Neuronal stem cell (in vitro differentiated cells): ENCODE measurements at regions not wholly inside any gene's neighbourhood (a gene's known extent, or its start where the extent isn't known, plus 50 kb on each side); places are given as distances from the start of the nearest gene placed in this dataset.

ENCODE experiments used
- DNase-seq: peaks from one replicate; pipeline ENCODE4 v3.0.0-alpha.2; 2013; ENCODE audit warnings: low spot score
- H2AFZ ChIP-seq: one replicate; pipeline ENCODE4 v1.6.1; 2013; ENCODE audit warnings: mild to moderate bottlenecking, low read length, inconsistent platforms
- H2AK5ac ChIP-seq: 2 replicates; pipeline ENCODE4 v1.6.1; 2013; ENCODE audit warnings: low read depth, mild to moderate bottlenecking, inconsistent platforms, low read length, moderate library complexity, mixed read lengths
- H2BK120ac ChIP-seq: 2 replicates; pipeline ENCODE4 v1.6.1; 2013; ENCODE audit warnings: low read depth, mild to moderate bottlenecking, inconsistent platforms, low read length, moderate library complexity, mixed read lengths
- H2BK12ac ChIP-seq: one replicate; pipeline ENCODE4 v1.6.1; 2013; ENCODE audit warnings: low read length, inconsistent platforms
- H2BK15ac ChIP-seq: 2 replicates; pipeline ENCODE4 v1.6.1; 2013; ENCODE audit warnings: mild to moderate bottlenecking, low read length, inconsistent platforms, mixed read lengths
- H2BK5ac ChIP-seq: one replicate; pipeline ENCODE4 v1.6.1; 2013; ENCODE audit warnings: inconsistent platforms, mild to moderate bottlenecking, low read length, moderate library complexity
- H3K14ac ChIP-seq: one replicate; pipeline ENCODE4 v1.6.1; 2013; ENCODE audit warnings: low read length, inconsistent platforms
- H3K18ac ChIP-seq: 2 replicates; pipeline ENCODE4 v1.6.1; 2013; ENCODE audit warnings: low read length, inconsistent platforms
- H3K23ac ChIP-seq: 2 replicates; pipeline ENCODE4 v1.6.1; 2013; ENCODE audit warnings: low read depth, mild to moderate bottlenecking, mixed read lengths, low read length, inconsistent platforms; ENCODE audit not compliant: poor library complexity
- H3K27ac ChIP-seq: replicated peaks from 3 replicates; pipeline ENCODE4 v1.5.1; 2013; ENCODE audit warnings: low read length, inconsistent platforms
- H3K27me3 ChIP-seq, 3 experiments: 2 replicates each; pipeline ENCODE4 v1.6.1; 2013; ENCODE audit warnings: low read length in 3 of 3, mild to moderate bottlenecking in 2 of 3, inconsistent platforms in 1 of 3, low read depth in 1 of 3, mixed read lengths in 1 of 3, moderate library complexity in 1 of 3; ENCODE audit not compliant: control insufficient read depth in 3 of 3, insufficient read depth in 3 of 3
- H3K36me3 ChIP-seq, 2 donors: replicated peaks in 1 of 2; 2 replicates each; pipeline ENCODE4 v1.6.1; 2013; ENCODE audit warnings: low read length in 2 of 2; ENCODE audit not compliant: control insufficient read depth in 2 of 2, insufficient read depth in 2 of 2
- H3K4ac ChIP-seq: 2 replicates; pipeline ENCODE4 v1.6.1; 2013; ENCODE audit warnings: inconsistent platforms, mild to moderate bottlenecking, low read length, moderate library complexity
- H3K4me1 ChIP-seq, 2 donors: 1 replicate in 1 of 2; 2 replicates in 1 of 2; pipeline ENCODE4 v1.6.1; 2013; ENCODE audit warnings: low read length in 2 of 2, low read depth in 1 of 2; ENCODE audit not compliant: control insufficient read depth in 2 of 2, insufficient read depth in 1 of 2
- H3K4me2 ChIP-seq: one replicate; pipeline ENCODE4 v1.6.1; 2013; ENCODE audit warnings: mild to moderate bottlenecking, low read length, inconsistent platforms; ENCODE audit not compliant: insufficient read depth, poor library complexity, severe bottlenecking
- H3K4me3 ChIP-seq, 2 donors: 2 replicates each; pipeline ENCODE4 v1.5.1; 2013; ENCODE audit warnings: low read length in 2 of 2, mild to moderate bottlenecking in 2 of 2, inconsistent platforms in 1 of 2, moderate library complexity in 1 of 2
- H3K79me1 ChIP-seq: one replicate; pipeline ENCODE4 v1.6.1; 2013; ENCODE audit warnings: low read depth, mild to moderate bottlenecking, inconsistent platforms, low read length, moderate library complexity
- H3K9ac ChIP-seq: one replicate; pipeline ENCODE4 v1.6.1; 2013; ENCODE audit warnings: mild to moderate bottlenecking, low read depth, low read length, inconsistent platforms; ENCODE audit not compliant: poor library complexity
- H3K9me3 ChIP-seq, 2 donors: replicated peaks in 1 of 2; 2 replicates each; pipeline versions ENCODE3 to v1.6.1; 2013; ENCODE audit warnings: low read length in 2 of 2, mild to moderate bottlenecking in 2 of 2, inconsistent platforms in 1 of 2, low read depth in 1 of 2, mixed read lengths in 1 of 2, moderate library complexity in 1 of 2; ENCODE audit not compliant: control insufficient read depth in 2 of 2, insufficient read depth in 1 of 2
- H4K8ac ChIP-seq: one replicate; pipeline ENCODE4 v1.6.1; 2013; ENCODE audit warnings: low read depth, mild to moderate bottlenecking, inconsistent platforms, low read length, moderate library complexity
- H4K91ac ChIP-seq: one replicate; pipeline ENCODE4 v1.6.1; 2013; ENCODE audit warnings: low read length, low read depth, mild to moderate bottlenecking, inconsistent platforms; ENCODE audit not compliant: poor library complexity
- WGBS, 2 donors: extraction: QIAGEN DNeasy Blood & Tissue Kit; methylation state at CpG; one replicate each; pipeline ENCODE4 v1.1.7; 2013; ENCODE audit warnings: missing lambda C conversion rate in 2 of 2, mixed read lengths in 1 of 2; ENCODE audit not compliant: insufficient read length in 2 of 2, insufficient replicate concordance in 1 of 2; ENCODE audit errors: extremely low coverage in 2 of 2; 5-methylcytosine and 5-hydroxymethylcytosine counted together

DNA sequence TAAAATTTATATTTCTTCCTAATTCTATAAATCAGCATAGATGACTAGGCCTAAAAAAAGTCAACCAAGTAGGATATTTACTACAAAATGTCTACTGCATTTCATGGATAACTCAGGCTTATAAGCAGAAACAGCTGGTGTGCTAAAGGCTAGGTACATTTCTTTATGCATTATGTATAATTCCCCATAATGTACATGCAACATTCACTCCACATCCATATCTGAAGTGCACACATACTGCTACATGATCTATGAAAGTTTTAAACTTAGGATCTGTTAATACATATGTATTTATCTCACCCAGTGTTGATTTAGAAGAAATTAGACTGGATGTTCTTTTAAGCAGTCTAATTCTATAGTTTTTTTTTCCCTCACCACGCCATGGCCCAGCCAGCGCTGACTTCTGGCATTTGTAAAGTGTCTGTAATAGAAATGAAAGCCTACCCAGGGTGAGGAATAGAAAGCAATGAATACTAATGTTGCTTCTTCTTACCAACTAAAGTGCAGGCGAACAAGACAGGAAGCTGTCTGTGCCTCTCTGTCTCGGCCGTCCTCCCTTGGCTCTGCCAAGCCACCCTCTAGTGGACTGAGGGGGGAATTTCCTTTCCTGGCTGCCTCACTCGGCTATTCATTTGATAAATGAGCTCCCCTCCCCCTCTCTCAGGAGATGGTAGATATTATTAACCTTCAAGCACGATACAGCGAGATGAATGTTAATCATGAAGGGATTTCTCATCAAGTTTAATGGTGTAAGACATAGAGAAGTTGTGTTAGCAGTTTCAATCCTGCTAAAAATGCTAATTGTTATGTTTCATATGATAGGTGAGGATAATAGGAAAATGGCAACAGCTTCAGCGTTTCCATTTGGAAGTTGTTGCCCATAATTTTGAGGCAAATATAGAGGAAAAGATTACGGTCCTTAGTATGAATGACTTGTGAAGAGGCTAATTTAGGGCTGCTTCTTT is 384.5 kb downstream of the MTX2 start:
- Histone ChIP-seq H2BK15ac (no peak overlapping the region), H3K18ac (no peak overlapping the region), H3K9ac (no peak overlapping the region), H3K27ac (no peak overlapping the region), H4K8ac (no peak overlapping the region), H2AK5ac (no peak overlapping the region), H3K23ac (no peak overlapping the region), H3K4ac (no peak overlapping the region), H2BK5ac (no peak overlapping the region), H2BK12ac (no peak overlapping the region), H3K4me1 (no peaks in the 10 kb centered on the region), H2BK120ac (no peak overlapping the region), H3K4me3 (no peak overlapping the region), H3K14ac (no peak overlapping the region), H3K79me1 (no peaks in the 10 kb centered on the region), H3K36me3 (no peaks in the 10 kb centered on the region), H3K4me2 (no peak overlapping the region), H3K9me3 (no peaks in the 10 kb centered on the region), H4K91ac (no peak overlapping the region), H3K27me3 (peaks cover 0 to 17% (median 0%) of the 10 kb centered on the region in 3 experiments), H2AFZ (peak overlapping the region; percentile 61)
- DNase-seq, result peak; percentile 37
- no CpG with 5 or more reads among the region's 10 CpGs for WGBS, 2 donors

DNA sequence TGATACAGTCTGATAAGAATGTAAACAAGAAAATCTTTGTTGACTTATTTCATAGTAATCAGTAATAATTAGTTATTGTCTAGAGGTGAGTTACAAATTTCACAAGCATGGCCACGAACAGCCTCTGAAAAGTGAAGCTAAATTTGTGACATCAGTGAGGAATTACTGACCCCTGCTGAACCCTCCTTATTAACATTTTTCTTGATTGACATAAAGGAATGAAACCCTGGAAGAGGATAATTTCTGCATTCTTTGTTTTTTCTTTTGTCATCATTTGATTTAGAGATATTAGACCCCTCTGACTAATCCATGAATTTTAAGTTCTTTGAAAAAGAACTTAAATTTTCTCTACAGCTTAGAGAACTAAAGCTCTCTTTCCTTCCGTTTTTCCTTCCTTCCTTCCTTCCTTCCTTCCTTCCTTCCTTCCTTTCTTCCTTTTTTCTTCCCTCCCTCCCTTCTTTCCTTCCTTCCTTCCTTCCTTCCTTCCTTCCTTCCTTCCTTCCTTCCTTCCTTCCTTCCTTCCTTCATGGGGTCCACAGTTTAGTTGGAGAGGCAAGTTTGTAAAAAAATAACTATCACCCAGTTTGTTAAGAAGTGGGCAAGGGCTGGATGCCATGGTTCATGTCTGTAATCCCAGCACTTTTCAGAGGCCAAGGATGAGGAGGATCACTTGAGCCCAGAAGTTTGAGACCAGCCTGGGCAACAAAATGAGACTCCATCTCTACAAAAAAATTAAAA is 387.0 kb downstream of the MTX2 start:
- no peak overlapping the region for H4K8ac ChIP-seq
- H3K4me3 ChIP-seq, result no peak overlapping the region
- no peaks in the 10 kb centered on the region for H3K9me3 ChIP-seq
- no peak overlapping the region for H2BK12ac ChIP-seq
- H2BK15ac ChIP-seq, result no peak overlapping the region
- no peak overlapping the region for H2AFZ ChIP-seq
- no peak overlapping the region for H2AK5ac ChIP-seq
- no CpG with 5 or more reads among the region's 2 CpGs for WGBS, 2 donors
- no peak overlapping the region for H4K91ac ChIP-seq
- H3K14ac ChIP-seq, result no peak overlapping the region
- no peak for DNase-seq
- no peaks in the 10 kb centered on the region for H3K79me1 ChIP-seq
- no peak overlapping the region for H2BK120ac ChIP-seq
- H3K18ac ChIP-seq, result no peak overlapping the region
- H2BK5ac ChIP-seq, result no peak overlapping the region
- H3K4ac ChIP-seq, result no peak overlapping the region
- H3K27me3 ChIP-seq, result peaks cover 0 to 3% (median 0%) of the 10 kb centered on the region in 3 experiments
- H3K27ac ChIP-seq, result no peak overlapping the region
- no peak overlapping the region for H3K9ac ChIP-seq
- H3K4me2 ChIP-seq, result no peak overlapping the region
- H3K4me1 ChIP-seq, result no peaks in the 10 kb centered on the region
- no peaks in the 10 kb centered on the region for H3K36me3 ChIP-seq
- no peak overlapping the region for H3K23ac ChIP-seq

DNA sequence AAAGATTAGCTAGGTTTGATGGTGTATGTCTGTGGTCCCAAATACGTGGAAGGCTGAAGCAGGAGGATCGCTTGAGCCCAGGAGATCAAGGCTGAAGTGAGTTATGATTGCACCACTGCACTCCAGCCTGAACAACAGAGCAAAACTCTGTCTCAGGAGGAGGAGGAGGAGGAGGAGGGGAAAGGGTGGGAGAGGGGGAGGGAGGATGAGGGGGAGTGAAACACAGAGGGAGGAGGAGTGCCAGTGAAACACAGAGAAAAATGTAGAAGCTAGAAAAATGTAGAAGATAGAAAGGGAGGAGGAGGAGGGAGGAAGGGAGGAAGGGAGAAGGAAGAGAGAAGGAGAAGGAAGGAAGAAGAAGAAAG is 387.5 kb downstream of the MTX2 start:
- Histone ChIP-seq H3K14ac (no peak overlapping the region), H2AFZ (no peak overlapping the region), H3K9me3 (no peaks in the 10 kb centered on the region), H3K18ac (no peak overlapping the region), H3K9ac (no peak overlapping the region), H4K8ac (no peak overlapping the region), H3K79me1 (no peaks in the 10 kb centered on the region), H3K27ac (no peak overlapping the region), H3K4me3 (no peak overlapping the region), H2BK15ac (no peak overlapping the region), H2BK120ac (no peak overlapping the region), H2AK5ac (no peak overlapping the region), H4K91ac (no peak overlapping the region), H3K4ac (no peak overlapping the region), H3K4me2 (no peak overlapping the region), H3K27me3 (peaks cover 0 to 3% (median 0%) of the 10 kb centered on the region in 3 experiments), H3K4me1 (no peaks in the 10 kb centered on the region), H2BK5ac (no peak overlapping the region), H3K36me3 (no peaks in the 10 kb centered on the region), H2BK12ac (no peak overlapping the region), H3K23ac (no peak overlapping the region)
- WGBS, 2 donors, result no CpG with 5 or more reads among the region's 2 CpGs
- DNase-seq, result no peak

DNA sequence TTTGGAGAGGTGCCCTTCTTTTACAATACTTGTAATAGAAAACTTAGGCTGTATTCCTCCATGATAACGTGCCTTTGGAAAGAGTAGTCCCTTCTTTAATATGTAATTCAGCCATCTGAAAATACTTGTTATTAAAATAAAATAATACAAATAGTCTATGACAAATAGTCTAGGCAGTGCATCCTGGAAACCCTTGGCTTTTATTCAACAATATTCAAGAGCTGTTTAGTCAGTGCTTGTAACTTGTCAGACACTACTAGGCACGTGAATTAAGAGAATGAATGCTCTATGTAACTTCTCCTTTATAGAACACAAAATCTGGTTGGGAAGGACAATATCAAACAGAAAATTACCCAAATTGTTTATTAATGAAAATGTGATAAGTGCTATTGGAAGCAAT is 388.2 kb downstream of the MTX2 start:
- H3K79me1 ChIP-seq, result no peaks in the 10 kb centered on the region

More for the DNA sequence above, 388.2 kb downstream of the MTX2 start:
- H2AFZ ChIP-seq, result no peak overlapping the region
- no peak overlapping the region for H2BK5ac ChIP-seq
- no peak overlapping the region for H2BK15ac ChIP-seq
- no peak for DNase-seq
- H3K4me1 ChIP-seq, result no peaks in the 10 kb centered on the region
- H3K23ac ChIP-seq, result no peak overlapping the region
- no peak overlapping the region for H2BK12ac ChIP-seq
- no peak overlapping the region for H3K4ac ChIP-seq
- peaks cover 0 to 5% (median 0%) of the 10 kb centered on the region in 3 experiments for H3K27me3 ChIP-seq
- H3K9ac ChIP-seq, result no peak overlapping the region
- H4K91ac ChIP-seq, result no peak overlapping the region
- H3K9me3 ChIP-seq, result no peaks in the 10 kb centered on the region
- no peak overlapping the region for H2AK5ac ChIP-seq
- no CpG with 5 or more reads among the region's 2 CpGs for WGBS, 2 donors
- H3K36me3 ChIP-seq, result no peaks in the 10 kb centered on the region
- H3K4me2 ChIP-seq, result no peak overlapping the region
- H2BK120ac ChIP-seq, result no peak overlapping the region
- no peak overlapping the region for H3K27ac ChIP-seq
- H3K4me3 ChIP-seq, result no peak overlapping the region
- H4K8ac ChIP-seq, result no peak overlapping the region
- H3K14ac ChIP-seq, result no peak overlapping the region
- no peak overlapping the region for H3K18ac ChIP-seq
